ENCODE measurements at regions not wholly inside any gene's neighbourhood (a gene's known extent, or its start where the extent isn't known, plus 50 kb on each side); places are given as distances from the start of the nearest gene placed in this dataset.

GRCh38 chr2:193523662-193524061, 1328.9 kb upstream of the TMEFF2 start:
- H3K27ac ChIP-seq (ENCODE audit: low read depth in 2 of 2, low read length in 2 of 2) = no peak overlapping the region
- no peak overlapping the region for H3K9ac ChIP-seq (ENCODE audit: low read length in 3 of 3)
- H3K4me3 ChIP-seq (ENCODE audit: low read length in 3 of 3) = no peak overlapping the region
- DNase-seq (no peak), FAIRE-seq (no peak)
- H3K9me3 ChIP-seq (ENCODE audit: control insufficient read depth in 2 of 3, insufficient read depth in 1 of 3, low read length in 3 of 3) = no peaks in the 10 kb centered on the region
- H3K27me3 ChIP-seq (ENCODE audit: control insufficient read depth, insufficient read depth, low read length) = no peaks in the 10 kb centered on the region
- intact Hi-C loops (cut with DNase I) = no loop called here
- H3K4me1 ChIP-seq (ENCODE audit: control insufficient read depth in 2 of 3, insufficient read depth in 2 of 3, low read depth in 1 of 3, low read length in 3 of 3) = no peaks in the 10 kb centered on the region
- no peaks in the 10 kb centered on the region for H3K36me3 ChIP-seq (ENCODE audit: control insufficient read depth in 2 of 3, insufficient read depth in 3 of 3, low read length in 3 of 3)
- TF ChIP-seq CTCF (IDR thresholded peaks at IDR 0.05; ENCODE audit: borderline replicate concordance, extremely low read depth, insufficient read depth) = no peak

GRCh38 chr2:193521523-193521922, 1326.8 kb upstream of the TMEFF2 start:
- no peak for TF ChIP-seq CTCF (IDR thresholded peaks at IDR 0.05; ENCODE audit: borderline replicate concordance, extremely low read depth, insufficient read depth)
- intact Hi-C loops (cut with DNase I) = no loop called here
- FAIRE-seq = no peak
- no peak overlapping the region for H3K4me3 ChIP-seq (ENCODE audit: low read length in 3 of 3)
- no peak for DNase-seq
- H3K4me1 ChIP-seq (ENCODE audit: control insufficient read depth in 2 of 3, insufficient read depth in 2 of 3, low read depth in 1 of 3, low read length in 3 of 3) = no peaks in the 10 kb centered on the region
- no peaks in the 10 kb centered on the region for H3K36me3 ChIP-seq (ENCODE audit: control insufficient read depth in 2 of 3, insufficient read depth in 3 of 3, low read length in 3 of 3)
- no peak overlapping the region for H3K9ac ChIP-seq (ENCODE audit: low read length in 3 of 3)
- H3K27me3 ChIP-seq (ENCODE audit: control insufficient read depth, insufficient read depth, low read length) = no peaks in the 10 kb centered on the region
- H3K9me3 ChIP-seq (ENCODE audit: control insufficient read depth in 2 of 3, insufficient read depth in 1 of 3, low read length in 3 of 3) = no peaks in the 10 kb centered on the region
- H3K27ac ChIP-seq (ENCODE audit: low read depth in 2 of 2, low read length in 2 of 2) = no peak overlapping the region

- H3K4me1 ChIP-seq (ENCODE audit: control insufficient read depth in 2 of 3, insufficient read depth in 2 of 3, low read depth in 1 of 3, low read length in 3 of 3) = no peaks in the 10 kb centered on the region
- H3K27me3 ChIP-seq (ENCODE audit: control insufficient read depth, insufficient read depth, low read length) = no peaks in the 10 kb centered on the region
- no peaks in the 10 kb centered on the region for H3K36me3 ChIP-seq (ENCODE audit: control insufficient read depth in 2 of 3, insufficient read depth in 3 of 3, low read length in 3 of 3)
- intact Hi-C loops (cut with DNase I) = no loop called here
- no peak overlapping the region for H3K4me3 ChIP-seq (ENCODE audit: low read length in 3 of 3)
- H3K27ac ChIP-seq (ENCODE audit: low read depth in 2 of 2, low read length in 2 of 2) = no peak overlapping the region
- no peaks in the 10 kb centered on the region for H3K9me3 ChIP-seq (ENCODE audit: control insufficient read depth in 2 of 3, insufficient read depth in 1 of 3, low read length in 3 of 3)
- no peak overlapping the region for H3K9ac ChIP-seq (ENCODE audit: low read length in 3 of 3)
- FAIRE-seq = no peak
- no peak for DNase-seq
- TF ChIP-seq CTCF (IDR thresholded peaks at IDR 0.05; ENCODE audit: borderline replicate concordance, extremely low read depth, insufficient read depth) = no peak
These were observed 1326.2 kb upstream of the TMEFF2 start for GRCh38 chr2:193520709-193521458.
